ENCODE measurements at regions not wholly inside any gene's neighbourhood (a gene's known extent, or its start where the extent isn't known, plus 50 kb on each side); places are given as distances from the start of the nearest gene placed in this dataset.

GRCh38 chr3:8189051-8189450 lies 312.6 kb upstream of the LMCD1 start:
- TF ChIP-seq POLR2A (IDR thresholded peaks at IDR 0.05; ENCODE audit: low read depth, low read length) (no peak), TAF1 (IDR thresholded peaks at IDR 0.05; ENCODE audit: borderline replicate concordance, low read depth, low read length) (no peak)
